ENCODE measurements at regions not wholly inside any gene's neighbourhood (a gene's known extent, or its start where the extent isn't known, plus 50 kb on each side); places are given as distances from the start of the nearest gene placed in this dataset.

GRCh38 chr3:40780925-40781406, 256.2 kb downstream of the ZNF621 start:
- Histone ChIP-seq H3K9me3 (replicated peaks; ENCODE audit: control insufficient read depth, insufficient read depth, low read depth, low read length) (no peaks in the 10 kb centered on the region), H3K36me3 (ENCODE audit: control insufficient read depth, insufficient read depth, low read length) (no peaks in the 10 kb centered on the region), H3K9ac (ENCODE audit: insufficient read depth in 1 of 2, low read depth in 2 of 2, low read length in 2 of 2) (no peak overlapping the region), H3K79me2 (ENCODE audit: control insufficient read depth, insufficient read depth, low read length) (no peaks in the 10 kb centered on the region), H3K27me3 (ENCODE audit: control insufficient read depth in 2 of 2, insufficient read depth in 2 of 2, low read length in 2 of 2) (peaks cover 6 to 24% of the 10 kb centered on the region in 2 experiments; a peak in 3 of 5 replicates), H3K9me1 (ENCODE audit: control insufficient read depth, insufficient read depth, low read length) (no peaks in the 10 kb centered on the region), H3K4me2 (ENCODE audit: insufficient read depth, low read length) (no peak overlapping the region), H3K27ac (ENCODE audit: extremely low read depth, low read depth, low read length) (no peak overlapping the region), H3K4me1 (replicated peaks in 1 of 2; ENCODE audit: control insufficient read depth in 2 of 2, insufficient read depth in 2 of 2, low read length in 2 of 2) (no peaks in the 10 kb centered on the region), H4K20me1 (replicated peaks; ENCODE audit: control insufficient read depth, insufficient read depth, low read length) (no peaks in the 10 kb centered on the region; the same call in 1 of the 2 replicates), H2AFZ (ENCODE audit: low read depth, low read length) (peak overlapping the region; percentile 0; the same call in 1 of the 2 replicates), H3K4me3 (no peak overlapping the region)
- no TSS peak for BruUV-seq (replicated peaks)
- DNase-seq (ENCODE audit: extremely low read depth in 1 of 4, low spot score in 3 of 4) (no peak), ATAC-seq (0 out of 3 replicates have a peak, but pooled peaks have one; percentile 22), FAIRE-seq (no peak)
- CTCF ChIA-PET (ENCODE audit: low intra/inter-chr PET ratio), result no interaction called here
- intact Hi-C loops (cut with micrococcal nuclease), result no loop called here
- WGBS (ENCODE audit: insufficient coverage, low coverage, missing lambda C conversion rate), result under 1% methylated on average over 12 of the region's 12 CpGs
- TF ChIP-seq RBM14 (IDR thresholded peaks at IDR 0.05; ENCODE audit: borderline replicate concordance, insufficient read depth, low read depth, low read length) (no peak), YY1 (IDR thresholded peaks at IDR 0.05; ENCODE audit: borderline replicate concordance in 1 of 3, control insufficient read depth in 1 of 3, extremely low read depth in 1 of 3, insufficient read depth in 3 of 3, insufficient read length in 1 of 3, insufficient replicate concordance in 2 of 3, low read depth in 1 of 3, low read length in 2 of 3) (no peak), NR2C2 (CRISPR knock-in tag; IDR thresholded peaks at IDR 0.05) (no peak), NR2C2 (tag; IDR thresholded peaks at IDR 0.05) (no peak), TRIM28 (IDR thresholded peaks at IDR 0.05) (no peak), HNRNPK (IDR thresholded peaks at IDR 0.05; ENCODE audit: low read depth, low read length, poor library complexity, severe bottlenecking) (no peak), ELF4 (CRISPR knock-in tag; IDR thresholded peaks at IDR 0.05) (no peak), NCOA6 (IDR thresholded peaks at IDR 0.05) (no peak), HLTF (IDR thresholded peaks at IDR 0.05) (no peak), ZNF165 (CRISPR knock-in tag; IDR thresholded peaks at IDR 0.05; ENCODE audit: borderline replicate concordance) (no peak), ZBTB5 (IDR thresholded peaks at IDR 0.05) (no peak), IFI16 (CRISPR knock-in tag; IDR thresholded peaks at IDR 0.05) (no peak), ZNF282 (CRISPR knock-in tag; IDR thresholded peaks at IDR 0.05) (no peak)
- POLR2A ChIA-PET, result interaction anchor here (0.9 kb wide), 1 partner anchor 51 kb away, joined by 4 read pairs; no protein-coding TSS in a partner anchor
- in situ Hi-C loops (cut with MboI), result no loop called here
